LNCaP clone FGC (cell line): ENCODE measurements at regions not wholly inside any gene's neighbourhood (a gene's known extent, or its start where the extent isn't known, plus 50 kb on each side); places are given as distances from the start of the nearest gene placed in this dataset.

Experiments used
- DNase-seq: peaks from one replicate; pipeline ENCODE4 v3.0.0-alpha.2; 2011; ENCODE audit warnings: low read depth
- H3K4me3 ChIP-seq: 2 replicates; pipeline ENCODE4 v1.5.1; 2011; ENCODE audit warnings: mild to moderate bottlenecking, low read depth, low read length, control low read depth
- CTCF ChIP-seq: IDR thresholded peaks from 2 replicates; pipeline ENCODE4 v1.5.1; 2012; ENCODE audit warnings: mild to moderate bottlenecking; ENCODE audit not compliant: control insufficient read depth, insufficient read depth; ENCODE audit errors: extremely low read depth

GRCh38 chr15:95676500-95676899 is 654.0 kb upstream of the NR2F2 start:
- no peak for DNase-seq

DNA sequence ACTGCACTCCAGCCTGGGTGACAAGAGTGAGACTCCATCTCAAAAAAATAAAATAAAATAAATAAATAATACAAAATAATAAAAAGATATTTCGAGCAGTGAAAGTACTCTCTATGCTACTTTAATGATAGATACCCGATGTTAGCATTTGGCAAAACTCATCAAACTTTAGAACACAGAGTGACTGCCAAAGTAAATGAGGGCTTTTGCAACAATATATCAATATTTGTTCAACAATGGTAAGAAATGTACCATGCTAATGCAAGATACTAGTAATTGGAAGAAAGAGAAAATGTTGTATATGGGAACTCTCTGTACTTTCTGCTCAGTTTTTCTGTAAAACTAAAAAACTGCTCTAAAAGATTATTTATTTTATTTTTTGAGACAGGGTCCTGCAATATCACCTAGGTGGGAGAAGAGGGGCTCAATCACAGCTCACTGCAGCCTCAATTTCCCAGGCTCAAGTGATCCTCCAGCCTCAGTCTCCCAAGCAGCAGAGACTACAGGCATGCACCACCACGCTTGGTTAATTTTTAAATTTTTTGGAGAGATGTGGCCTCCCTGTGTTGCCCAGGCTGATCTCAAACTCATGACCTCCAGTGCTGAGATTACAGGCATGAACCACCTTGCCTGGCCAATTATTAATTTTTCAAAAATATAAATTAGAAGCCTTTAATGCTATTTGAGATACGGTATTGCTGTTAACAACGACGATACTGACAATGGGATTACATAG is 650.5 kb upstream of the NR2F2 start:
- TF ChIP-seq CTCF, result no peak
- H3K4me3 ChIP-seq, result no peak overlapping the region
- peak; percentile 93 for DNase-seq

More at GRCh38 chr15:95676500-95676899, 654.0 kb upstream of the NR2F2 start:
- no peak for TF ChIP-seq CTCF
- no peak overlapping the region for H3K4me3 ChIP-seq

DNA sequence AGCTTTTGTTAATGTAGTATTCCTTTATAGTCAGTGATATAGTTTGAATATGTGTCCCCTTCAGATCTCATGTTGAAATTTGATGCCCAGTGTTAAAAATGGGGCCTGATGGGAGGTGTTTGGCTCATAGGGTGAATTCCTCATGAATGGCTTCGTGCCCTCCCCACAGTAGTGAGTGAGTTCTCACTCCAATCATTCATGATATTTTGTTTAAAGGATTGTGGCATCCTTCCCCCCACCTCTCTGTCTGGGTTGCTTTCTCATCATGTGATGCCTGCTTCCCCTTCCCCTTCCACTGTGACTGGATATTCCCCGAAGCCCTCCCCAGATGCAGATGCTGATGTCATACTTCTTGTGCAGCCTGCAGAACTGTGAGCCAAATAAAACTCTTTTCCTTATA is 649.8 kb upstream of the NR2F2 start:
- no peak overlapping the region for H3K4me3 ChIP-seq
- DNase-seq, result no peak
- TF ChIP-seq CTCF, result no peak

GRCh38 chr15:95681836-95682544 is 648.5 kb upstream of the NR2F2 start:
- no peak for TF ChIP-seq CTCF
- H3K4me3 ChIP-seq, result no peak overlapping the region
- no peak for DNase-seq

DNA sequence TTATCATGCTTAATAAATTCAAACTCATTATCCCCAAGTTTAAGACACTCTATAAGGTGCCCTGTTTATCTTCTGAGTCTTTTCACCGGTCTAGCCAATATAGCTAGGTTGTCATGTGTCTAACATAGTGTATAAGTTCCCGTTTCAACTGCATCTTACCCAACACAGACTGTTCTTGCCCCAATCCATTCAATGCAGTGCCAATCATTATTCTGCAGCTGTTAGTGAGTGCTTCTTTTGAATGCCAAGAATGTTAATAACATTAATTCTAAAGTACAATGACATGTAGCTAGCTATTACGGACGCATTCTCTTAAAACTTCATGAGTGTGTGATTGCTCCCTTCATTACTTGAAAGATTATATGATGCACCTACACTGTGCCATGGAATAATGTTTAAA is 646.4 kb upstream of the NR2F2 start:
- no peak overlapping the region for H3K4me3 ChIP-seq
- DNase-seq, result no peak
- no peak for TF ChIP-seq CTCF

DNA sequence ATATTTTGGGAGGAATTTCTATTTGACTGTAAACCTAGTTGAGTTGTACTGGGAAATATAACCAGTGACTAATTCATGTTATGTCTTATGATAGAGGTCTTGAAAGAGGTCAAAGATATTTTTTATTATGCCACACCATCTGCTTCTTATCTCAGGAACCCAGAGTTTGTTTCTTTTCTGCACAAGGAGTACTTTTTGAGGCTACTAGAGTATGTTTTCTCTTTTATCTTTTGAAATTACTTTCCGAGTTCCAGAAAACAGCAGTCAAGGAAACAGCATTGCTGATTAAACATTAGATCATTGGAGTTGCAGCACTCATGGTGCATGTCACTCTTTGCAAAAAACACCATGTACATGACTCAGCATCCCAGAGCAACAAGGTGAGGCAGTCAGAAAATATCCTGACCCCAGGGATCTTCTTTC is 645.8 kb upstream of the NR2F2 start:
- TF ChIP-seq CTCF, result no peak
- no peak for DNase-seq
- H3K4me3 ChIP-seq, result no peak overlapping the region

GRCh38 chr15:95687061-95687460 is 643.4 kb upstream of the NR2F2 start:
- DNase-seq, result no peak
- no peak for TF ChIP-seq CTCF
- no peak overlapping the region for H3K4me3 ChIP-seq
